ENCODE measurements at regions not wholly inside any gene's neighbourhood (a gene's known extent, or its start where the extent isn't known, plus 50 kb on each side); places are given as distances from the start of the nearest gene placed in this dataset.

GRCh38 chr5:88613051-88613450, 269.9 kb downstream of the MEF2C start:
- TF ChIP-seq CTCF (IDR thresholded peaks at IDR 0.05; ENCODE audit: borderline replicate concordance, extremely low read depth, low read length, poor library complexity, severe bottlenecking) (no peak), EZH2 (IDR thresholded peaks at IDR 0.05; ENCODE audit: borderline replicate concordance, low read depth, low read length, severe bottlenecking) (no peak)

Measured in DND-41 (cell line).